Neural progenitor cell (in vitro differentiated cells): ENCODE measurements at regions not wholly inside any gene's neighbourhood (a gene's known extent, or its start where the extent isn't known, plus 50 kb on each side); places are given as distances from the start of the nearest gene placed in this dataset.

Source experiments
- DNase-seq: peaks from one replicate; pipeline ENCODE4 v3.0.0-alpha.2; 2016; ENCODE audit warnings: low spot score
- H2AFZ ChIP-seq: fragments of 200-600 bp; sonication (generic); replicated peaks from 2 replicates; pipeline ENCODE4 v1.6.1; 2016; ENCODE audit warnings: antibody characterized with exemption
- H3F3A ChIP-seq: fragments of 200-600 bp; sonication (generic); 2 replicates; pipeline ENCODE4 v1.6.1; 2016; ENCODE audit warnings: antibody characterized with exemption, low read depth
- H3K27ac ChIP-seq: fragments of 200-600 bp; sonication (generic); 2 replicates; pipeline ENCODE4 v1.5.1; 2016; ENCODE audit warnings: mild to moderate bottlenecking
- H3K27me3 ChIP-seq: fragments of 200-600 bp; sonication (generic); 2 replicates; pipeline ENCODE4 v1.6.1; 2016; ENCODE audit warnings: mild to moderate bottlenecking, moderate library complexity
- H3K36me3 ChIP-seq: fragments of 200-600 bp; sonication (generic); 2 replicates; pipeline ENCODE4 v1.5.1; 2016
- H3K4me1 ChIP-seq: fragments of 200-600 bp; sonication (generic); 2 replicates; pipeline ENCODE4 v1.6.1; 2016; ENCODE audit warnings: mixed run types
- H3K4me2 ChIP-seq: fragments of 200-600 bp; sonication (generic); 2 replicates; pipeline ENCODE4 v1.6.1; 2016
- H3K4me3 ChIP-seq: fragments of 200-600 bp; sonication (generic); 2 replicates; pipeline ENCODE4 v1.5.1; 2016
- H3K79me2 ChIP-seq: fragments of 200-600 bp; sonication (generic); 2 replicates; pipeline ENCODE4 v1.6.1; 2016; ENCODE audit warnings: low read depth
- H3K9ac ChIP-seq: fragments of 200-600 bp; sonication (generic); 2 replicates; pipeline ENCODE4 v1.6.1; 2016
- H3K9me3 ChIP-seq: fragments of 200-600 bp; sonication (generic); 2 replicates; pipeline ENCODE4 v1.5.1; 2016; ENCODE audit warnings: low read depth
- H4K20me1 ChIP-seq: fragments of 200-600 bp; sonication (generic); 2 replicates; pipeline ENCODE4 v1.6.1; 2016; ENCODE audit warnings: low read depth
- H3K27ac Mint-ChIP-seq: 3 replicates; pipeline ENCODE4 v1.8.0; 2021; ENCODE audit warnings: mixed read lengths
- H3K27me3 Mint-ChIP-seq: 2 replicates; pipeline ENCODE4 v1.8.0; 2022; ENCODE audit warnings: low read depth, mild to moderate bottlenecking, inconsistent platforms, moderate library complexity, mixed read lengths; ENCODE audit not compliant: insufficient read depth
- H3K36me3 Mint-ChIP-seq: 3 replicates; pipeline ENCODE4 v1.8.0; 2021; ENCODE audit warnings: mixed read lengths
- H3K4me1 Mint-ChIP-seq: 3 replicates; pipeline ENCODE4 v1.8.0; 2021; ENCODE audit warnings: mixed read lengths
- H3K4me3 Mint-ChIP-seq: 3 replicates; pipeline ENCODE4 v1.8.0; 2021; ENCODE audit warnings: mild to moderate bottlenecking, moderate library complexity, mixed read lengths
- H3K9me3 Mint-ChIP-seq: 3 replicates; pipeline ENCODE4 v1.8.0; 2020; ENCODE audit warnings: mixed read lengths
- EZH2 ChIP-seq: fragments of 200-600 bp; sonication (generic); IDR thresholded peaks from 2 replicates; pipeline ENCODE4 v1.6.1; 2017; ENCODE audit warnings: antibody characterized with exemption, mild to moderate bottlenecking, moderate library complexity
- EZH2phosphoT487 ChIP-seq: fragments of 200-600 bp; sonication (generic); IDR thresholded peaks from 2 replicates; pipeline ENCODE4 v1.6.1; 2017; ENCODE audit warnings: antibody characterized with exemption
- TF ChIP-seq, protein P1 (sequence below): fragments of 200-600 bp; sonication (generic); IDR thresholded peaks from 2 replicates; pipeline ENCODE4 v1.5.1; 2017; ENCODE audit warnings: antibody characterized with exemption, mild to moderate bottlenecking

DNA sequence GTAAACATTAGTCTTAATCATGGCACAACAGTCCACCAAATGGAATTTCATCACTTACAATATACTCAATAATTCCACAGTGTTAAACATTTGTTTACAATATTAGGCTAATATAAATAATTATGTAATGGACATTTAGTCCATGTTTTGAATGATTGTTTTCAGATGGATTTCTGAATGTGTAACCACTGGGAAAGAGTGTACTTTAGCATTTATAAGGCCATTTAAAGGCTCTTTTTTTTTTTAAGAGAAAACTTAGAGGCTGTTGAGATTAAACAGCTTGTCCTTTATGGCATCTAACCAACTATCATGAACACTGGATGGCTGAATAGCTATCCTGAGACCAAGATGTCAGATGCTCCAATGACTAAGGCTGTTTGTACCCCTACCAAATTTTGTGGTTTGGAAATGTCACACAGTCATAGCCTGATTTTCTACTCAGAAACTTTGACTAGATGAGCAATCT, 248.3 kb upstream of the GLI3 start:
- no peaks in the 10 kb centered on the region for H3K9me3 ChIP-seq
- TF ChIP-seq EZH2phosphoT487 (no peak), EZH2 (no peak)
- TF ChIP-seq, protein P1, sequence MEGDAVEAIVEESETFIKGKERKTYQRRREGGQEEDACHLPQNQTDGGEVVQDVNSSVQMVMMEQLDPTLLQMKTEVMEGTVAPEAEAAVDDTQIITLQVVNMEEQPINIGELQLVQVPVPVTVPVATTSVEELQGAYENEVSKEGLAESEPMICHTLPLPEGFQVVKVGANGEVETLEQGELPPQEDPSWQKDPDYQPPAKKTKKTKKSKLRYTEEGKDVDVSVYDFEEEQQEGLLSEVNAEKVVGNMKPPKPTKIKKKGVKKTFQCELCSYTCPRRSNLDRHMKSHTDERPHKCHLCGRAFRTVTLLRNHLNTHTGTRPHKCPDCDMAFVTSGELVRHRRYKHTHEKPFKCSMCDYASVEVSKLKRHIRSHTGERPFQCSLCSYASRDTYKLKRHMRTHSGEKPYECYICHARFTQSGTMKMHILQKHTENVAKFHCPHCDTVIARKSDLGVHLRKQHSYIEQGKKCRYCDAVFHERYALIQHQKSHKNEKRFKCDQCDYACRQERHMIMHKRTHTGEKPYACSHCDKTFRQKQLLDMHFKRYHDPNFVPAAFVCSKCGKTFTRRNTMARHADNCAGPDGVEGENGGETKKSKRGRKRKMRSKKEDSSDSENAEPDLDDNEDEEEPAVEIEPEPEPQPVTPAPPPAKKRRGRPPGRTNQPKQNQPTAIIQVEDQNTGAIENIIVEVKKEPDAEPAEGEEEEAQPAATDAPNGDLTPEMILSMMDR: no peak
- H3K4me3 ChIP-seq: no peak overlapping the region
- H3K27ac ChIP-seq: no peak overlapping the region
- no peak overlapping the region for H3K9ac ChIP-seq
- H3K4me2 ChIP-seq: no peak overlapping the region
- Mint-ChIP-seq H3K4me3 (no peak overlapping the region), H3K4me1 (peaks cover 11% of the 10 kb centered on the region), H3K36me3 (no peaks in the 10 kb centered on the region), H3K9me3 (no peaks in the 10 kb centered on the region), H3K27me3 (peaks cover under 1% of the 10 kb centered on the region), H3K27ac (no peak overlapping the region)
- no peaks in the 10 kb centered on the region for H3K36me3 ChIP-seq
- no peak overlapping the region for H2AFZ ChIP-seq
- no peaks in the 10 kb centered on the region for H4K20me1 ChIP-seq
- no peaks in the 10 kb centered on the region for H3F3A ChIP-seq
- H3K27me3 ChIP-seq: no peaks in the 10 kb centered on the region
- peaks cover 18% of the 10 kb centered on the region for H3K4me1 ChIP-seq
- no peaks in the 10 kb centered on the region for H3K79me2 ChIP-seq
- DNase-seq: no peak

DNA sequence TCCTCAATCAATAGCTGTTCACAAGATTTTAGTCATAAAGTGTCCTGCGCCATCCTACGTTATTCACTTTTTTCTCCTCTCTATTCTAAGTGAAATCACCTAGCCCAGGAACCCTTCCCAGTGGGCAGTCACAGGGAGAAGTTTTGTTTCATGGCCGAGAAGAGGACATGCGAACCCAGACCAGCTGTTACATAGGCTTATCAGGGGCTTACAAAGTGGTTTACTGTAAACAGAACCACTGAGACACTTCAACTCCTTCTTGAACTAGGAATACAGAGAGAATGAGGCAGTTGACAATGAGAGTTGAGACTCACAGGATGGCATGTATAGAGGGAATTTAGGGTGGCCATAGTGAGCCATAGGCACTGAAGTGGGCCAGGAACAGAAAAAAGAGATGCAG, 246.9 kb upstream of the GLI3 start:
- H3K27me3 ChIP-seq: no peaks in the 10 kb centered on the region
- Mint-ChIP-seq H3K27me3 (peaks cover 2% of the 10 kb centered on the region), H3K9me3 (no peaks in the 10 kb centered on the region), H3K4me3 (no peak overlapping the region), H3K27ac (no peak overlapping the region), H3K4me1 (peaks cover 11% of the 10 kb centered on the region), H3K36me3 (no peaks in the 10 kb centered on the region)
- H3K4me3 ChIP-seq: no peak overlapping the region
- H3K36me3 ChIP-seq: no peaks in the 10 kb centered on the region
- H3K9me3 ChIP-seq: no peaks in the 10 kb centered on the region
- no peak overlapping the region for H3K9ac ChIP-seq
- no peak overlapping the region for H3K4me2 ChIP-seq
- peaks cover 18% of the 10 kb centered on the region for H3K4me1 ChIP-seq
- no peak for TF ChIP-seq EZH2phosphoT487
- TF ChIP-seq, protein P1: no peak
- TF ChIP-seq EZH2: no peak
- H2AFZ ChIP-seq: no peak overlapping the region
- no peaks in the 10 kb centered on the region for H3F3A ChIP-seq
- H3K79me2 ChIP-seq: no peaks in the 10 kb centered on the region
- no peaks in the 10 kb centered on the region for H4K20me1 ChIP-seq
- no peak for DNase-seq
- no peak overlapping the region for H3K27ac ChIP-seq

DNA sequence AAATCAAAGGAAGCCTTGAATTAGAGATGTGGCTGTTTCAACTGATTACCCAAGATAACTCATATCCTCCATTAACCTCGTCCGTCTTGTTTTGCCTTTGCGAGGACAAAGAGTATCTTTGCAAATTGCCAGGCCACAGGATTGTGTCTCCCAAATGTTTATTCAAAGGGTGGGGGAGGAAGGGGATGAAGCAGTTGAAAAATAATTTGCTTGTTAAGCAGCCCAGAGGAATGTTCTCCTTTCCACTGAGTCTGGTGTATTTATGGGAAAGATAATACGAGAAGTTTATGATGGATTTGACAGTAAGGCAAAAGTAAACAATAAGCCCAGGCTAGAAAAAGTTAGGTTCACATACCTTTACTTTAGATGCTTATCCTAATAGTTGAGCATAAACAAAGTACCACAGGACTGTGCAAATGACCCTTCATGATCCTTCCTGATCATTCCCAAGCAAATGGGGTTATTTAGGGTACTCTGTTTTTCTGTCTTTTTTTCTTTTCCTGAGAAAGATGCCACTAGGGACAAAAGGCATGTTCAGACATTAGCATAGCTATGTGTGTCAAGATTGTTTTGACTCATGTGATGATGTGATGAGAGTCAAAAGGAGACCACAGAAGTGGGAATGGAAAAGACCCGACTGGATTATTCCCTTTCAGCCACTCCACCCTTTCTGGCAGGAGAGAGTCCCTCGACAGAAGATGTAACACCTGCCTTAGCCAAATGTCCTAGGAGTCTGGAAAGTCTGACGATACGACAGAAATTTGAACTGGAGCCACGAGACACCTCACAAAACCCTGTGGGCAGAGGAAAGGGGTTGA, 243.0 kb upstream of the GLI3 start:
- TF ChIP-seq EZH2phosphoT487 (no peak), EZH2 (no peak)
- TF ChIP-seq, protein P1: no peak

More for the DNA sequence above, 243.0 kb upstream of the GLI3 start:
- Histone ChIP-seq H2AFZ (no peak overlapping the region), H3K36me3 (no peaks in the 10 kb centered on the region), H3K27me3 (no peaks in the 10 kb centered on the region), H3K4me1 (peaks cover 18% of the 10 kb centered on the region), H3K4me2 (no peak overlapping the region), H4K20me1 (no peaks in the 10 kb centered on the region), H3K79me2 (no peaks in the 10 kb centered on the region), H3K4me3 (no peak overlapping the region), H3K9ac (no peak overlapping the region), H3K9me3 (no peaks in the 10 kb centered on the region), H3F3A (no peaks in the 10 kb centered on the region), H3K27ac (no peak overlapping the region)
- Mint-ChIP-seq H3K27ac (peak overlapping the region; percentile 72), H3K36me3 (no peaks in the 10 kb centered on the region), H3K27me3 (peaks cover 4% of the 10 kb centered on the region), H3K4me1 (peaks cover 11% of the 10 kb centered on the region), H3K4me3 (no peak overlapping the region), H3K9me3 (peaks cover 11% of the 10 kb centered on the region)
- no peak for DNase-seq
